Transverse colon (tissue), 4 donors: ENCODE measurements at regions not wholly inside any gene's neighbourhood (a gene's known extent, or its start where the extent isn't known, plus 50 kb on each side); places are given as distances from the start of the nearest gene placed in this dataset.

Source experiments
- DNase-seq: peaks from one replicate; pipeline ENCODE4 v3.0.0-alpha.2; 2019
- H3K27ac ChIP-seq, 4 donors: fragments of 200-600 bp; sonication (generic); 2 replicates each; pipeline ENCODE4 v1.5.1; 2016 to 2018; ENCODE audit warnings: inconsistent platforms in 4 of 4
- H3K27me3 ChIP-seq: fragments of 200-600 bp; sonication (generic); 2 replicates; pipeline ENCODE4 v1.5.1; 2017; ENCODE audit warnings: inconsistent platforms
- H3K36me3 ChIP-seq, 4 donors: fragments of 200-600 bp; sonication (generic); 2 replicates each; pipeline ENCODE4 v1.5.1; 2017 to 2019; ENCODE audit warnings: inconsistent platforms in 4 of 4
- H3K4me1 ChIP-seq, 4 donors: fragments of 200-600 bp; sonication (generic); 2 replicates each; pipeline ENCODE4 v1.5.1; 2017 to 2020; ENCODE audit warnings: inconsistent platforms in 4 of 4
- H3K4me3 ChIP-seq, 4 donors: fragments of 200-600 bp; sonication (generic); 1 replicate in 1 of 4; 2 replicates in 3 of 4; pipeline versions ENCODE4 v1.5.1 to v1.6.1; 2017 to 2019; ENCODE audit warnings: inconsistent platforms in 4 of 4
- H3K9me3 ChIP-seq, 2 donors: fragments of 200-600 bp; sonication (generic); 2 replicates each; pipeline ENCODE4 v1.5.1; 2017 to 2019; ENCODE audit warnings: inconsistent platforms in 2 of 2
- CTCF ChIP-seq, 5 experiments: fragments of 200-600 bp in 3 of 5; fragments of 450-650 bp in 2 of 5; sonication (generic) in 3 of 5; IDR thresholded peaks; 1 replicate in 2 of 5; 2 replicates in 3 of 5; pipeline ENCODE4 v1.5.1; 2016 to 2017; ENCODE audit warnings: antibody characterized with exemption in 5 of 5, inconsistent platforms in 3 of 5, mild to moderate bottlenecking in 2 of 5, moderate library complexity in 1 of 5
- EP300 ChIP-seq: sonication (generic); formaldehyde crosslinking; IDR thresholded peaks from one replicate; pipeline ENCODE4 v1.6.1; 2017; ENCODE audit warnings: antibody characterized with exemption, low read depth
- POLR2A ChIP-seq: fragments of 450-650 bp; IDR thresholded peaks from one replicate; pipeline ENCODE4 v1.6.1; 2016; ENCODE audit warnings: antibody characterized with exemption, mild to moderate bottlenecking, moderate library complexity
- POLR2AphosphoS5 ChIP-seq, 3 donors: sonication (generic); formaldehyde crosslinking; IDR thresholded peaks; one replicate each; pipeline ENCODE4 v1.6.1; 2016; ENCODE audit warnings: antibody characterized with exemption in 3 of 3
- WGBS, 2 donors: methylation state at CpG; one replicate each; pipeline ENCODE4 v1.1.5; 2018; ENCODE audit warnings: low coverage in 1 of 2; 5-methylcytosine and 5-hydroxymethylcytosine counted together
- in situ Hi-C, 4 donors: fragments of 200-750 bp; cut with MboI; loops; one replicate each; pipeline versions ENCODE4 v1.15.0 to v1.15.1; 2017; ENCODE audit warnings: low sequenced_read_pairs in 3 of 4, low pct_ligation_motif_present in 1 of 4, low pct_unique_long_range_greater_than_20kb in 1 of 4
- intact Hi-C: fragments of 100-400 bp; cut with DNase I; formaldehyde crosslinking; loops from one replicate; pipeline ENCODE4 v1.15.1; 2023; ENCODE audit warnings: low total_unique reads

- WGBS, 2 donors: 51 to 62% methylated on average over 5 of the region's 5 CpGs
- no peak for DNase-seq
- Histone ChIP-seq H3K9me3 (no peaks in the 10 kb centered on the region), H3K4me3 (no peak overlapping the region), H3K36me3 (no peaks in the 10 kb centered on the region), H3K4me1 (no peaks in the 10 kb centered on the region), H3K27me3 (no peaks in the 10 kb centered on the region), H3K27ac (no peak overlapping the region)
- TF ChIP-seq CTCF (IDR thresholded peaks at IDR 0.05) (no peak), POLR2A (no peak), EP300 (no peak), POLR2AphosphoS5 (IDR thresholded peaks at IDR 0.05) (no peak)
- intact Hi-C loops: no loop called here
- in situ Hi-C loops: no loop called here
Observed at GRCh38 chr4:181820553-181820952, 422.6 kb upstream of the TENM3 start.

- Histone ChIP-seq H3K27me3 (no peaks in the 10 kb centered on the region), H3K9me3 (no peaks in the 10 kb centered on the region), H3K27ac (no peak overlapping the region), H3K36me3 (no peaks in the 10 kb centered on the region), H3K4me3 (no peak overlapping the region), H3K4me1 (no peaks in the 10 kb centered on the region)
- in situ Hi-C loops (no loop called here), intact Hi-C loops (no loop called here)
- no peak for TF ChIP-seq POLR2AphosphoS5 (IDR thresholded peaks at IDR 0.05)
- no peak for TF ChIP-seq POLR2A
- TF ChIP-seq EP300: no peak
- no peak for TF ChIP-seq CTCF (IDR thresholded peaks at IDR 0.05)
- WGBS, 2 donors: 53 to 60% methylated on average over 8 to 11 of the region's 11 CpGs
- DNase-seq: no peak
Observed at GRCh38 chr4:181821039-181822004, 421.9 kb upstream of the TENM3 start.

- H3K27ac ChIP-seq: no peak overlapping the region
- H3K4me1 ChIP-seq: no peaks in the 10 kb centered on the region
- TF ChIP-seq CTCF (IDR thresholded peaks at IDR 0.05) (no peak), EP300 (no peak), POLR2A (no peak), POLR2AphosphoS5 (IDR thresholded peaks at IDR 0.05) (no peak)
- DNase-seq: no peak
- intact Hi-C loops: no loop called here
- no peaks in the 10 kb centered on the region for H3K27me3 ChIP-seq
- no peaks in the 10 kb centered on the region for H3K36me3 ChIP-seq
- in situ Hi-C loops: no loop called here
- H3K4me3 ChIP-seq: no peak overlapping the region
- no peaks in the 10 kb centered on the region for H3K9me3 ChIP-seq
Observed at GRCh38 chr4:181822005-181822375, 421.2 kb upstream of the TENM3 start.

- 48% methylated on average over 1 of the region's 1 CpG; no CpG with 5 or more reads in 1 of the 2 donors for whole genome bisulfite sequencing, 2 donors
- in situ Hi-C loops: no loop called here
- intact Hi-C loops: no loop called here
Observed at GRCh38 chr4:181823183-181823582, 420.0 kb upstream of the TENM3 start.

More at GRCh38 chr4:181823183-181823582, 420.0 kb upstream of the TENM3 start:
- Histone ChIP-seq H3K4me3 (no peak overlapping the region), H3K9me3 (no peaks in the 10 kb centered on the region), H3K36me3 (no peaks in the 10 kb centered on the region), H3K4me1 (no peaks in the 10 kb centered on the region), H3K27ac (no peak overlapping the region), H3K27me3 (no peaks in the 10 kb centered on the region)
- DNase-seq: no peak
- TF ChIP-seq CTCF (IDR thresholded peaks at IDR 0.05): no peak
- no peak for TF ChIP-seq EP300
- no peak for TF ChIP-seq POLR2AphosphoS5 (IDR thresholded peaks at IDR 0.05)
